B cell (primary cell): ENCODE measurements at regions not wholly inside any gene's neighbourhood (a gene's known extent, or its start where the extent isn't known, plus 50 kb on each side); places are given as distances from the start of the nearest gene placed in this dataset.
"Not testable (repeated sequence)": the region's sequence is repeated elsewhere in the genome, so short reads cannot be mapped to it uniquely, and the experiment has no call there.

Source experiments
- CTCF ChIP-seq: fragments of 200-600 bp; IDR thresholded peaks from one replicate; pipeline ENCODE4 v1.8.0; 2022; ENCODE audit warnings: antibody characterized with exemption, mild to moderate bottlenecking
- EZH2 ChIP-seq: IDR thresholded peaks from 2 replicates; pipeline ENCODE4 v1.6.1; 2012; ENCODE audit warnings: borderline replicate concordance, low read depth, mild to moderate bottlenecking, moderate library complexity, low read length; ENCODE audit not compliant: insufficient read depth, poor library complexity, severe bottlenecking

- TF ChIP-seq EZH2, CTCF: not testable (repeated sequence)
Measured at GRCh38 chr7:93658163-93658562, 83.6 kb upstream of the CALCR start.
